HL-60 (cell line): ENCODE measurements at regions not wholly inside any gene's neighbourhood (a gene's known extent, or its start where the extent isn't known, plus 50 kb on each side); places are given as distances from the start of the nearest gene placed in this dataset.
"Not testable (repeated sequence)": the region's sequence is repeated elsewhere in the genome, so short reads cannot be mapped to it uniquely, and the experiment has no call there.

Experiments
- DNase-seq, 2 experiments: peaks; one replicate each; pipeline ENCODE4 v3.0.0-alpha.2; 2010 to 2020; ENCODE audit warnings: low read depth in 1 of 2, low spot score in 1 of 2
- H3K27ac ChIP-seq: fragments of 250-450 bp; sonication (Bioruptor Pico); replicated peaks from 2 replicates; pipeline ENCODE4 v1.5.1; 2020; ENCODE audit warnings: mild to moderate bottlenecking, moderate library complexity
- H3K27me3 ChIP-seq: fragments of 250-450 bp; sonication (Bioruptor Pico); 2 replicates; pipeline ENCODE4 v1.5.1; 2021; ENCODE audit warnings: mild to moderate bottlenecking, moderate library complexity; ENCODE audit not compliant: insufficient read depth, poor library complexity, severe bottlenecking
- H3K4me3 ChIP-seq: replicated peaks from 2 replicates; pipeline ENCODE4 v1.5.1; 2011; ENCODE audit warnings: mild to moderate bottlenecking, control low read depth, low read length; ENCODE audit not compliant: insufficient read depth
- GABPA ChIP-seq: IDR thresholded peaks from 2 replicates; pipeline ENCODE4 v1.6.1; 2012; ENCODE audit warnings: low read depth
- POLR2AphosphoS5 ChIP-seq: IDR thresholded peaks from 2 replicates; pipeline ENCODE4 v1.6.1; 2012; ENCODE audit warnings: low read depth
- SPI1 ChIP-seq: IDR thresholded peaks from 2 replicates; pipeline ENCODE4 v1.6.1; 2012; ENCODE audit warnings: low read depth, mild to moderate bottlenecking, borderline replicate concordance
- TF ChIP-seq, protein P1 (sequence below): IDR thresholded peaks from one replicate; pipeline ENCODE4 v1.5.1; 2011; ENCODE audit warnings: low read length, control low read depth, inconsistent platforms; ENCODE audit not compliant: insufficient read depth
- TF ChIP-seq, protein P2 (sequence below): IDR thresholded peaks from 2 replicates; pipeline ENCODE4 v1.6.1; 2012; ENCODE audit warnings: low read depth; ENCODE audit not compliant: insufficient replicate concordance

DNA sequence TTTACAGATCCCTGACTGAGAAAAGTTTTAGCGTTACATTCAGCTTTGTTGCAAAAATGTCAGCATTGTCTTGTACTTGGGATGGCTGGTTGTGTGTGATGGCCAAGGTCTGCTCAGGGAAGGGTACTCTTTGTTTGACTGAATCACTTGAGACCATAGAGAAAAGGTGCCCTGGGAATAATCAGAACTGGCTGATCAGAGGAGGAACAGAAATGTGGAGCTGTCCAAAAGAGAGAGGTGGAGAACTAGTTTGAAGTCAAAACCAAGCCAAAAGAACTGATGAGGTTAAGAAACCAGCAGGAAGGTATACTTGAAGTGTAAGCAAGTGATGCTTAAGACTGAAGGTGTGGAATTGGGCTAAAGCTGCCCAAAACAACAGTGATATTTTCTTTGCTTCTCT, 107.6 kb upstream of the LYPLAL1 start:
- no peaks in the 10 kb centered on the region for H3K27me3 ChIP-seq
- no peak overlapping the region for H3K4me3 ChIP-seq
- no peak for TF ChIP-seq GABPA
- TF ChIP-seq, protein P1, sequence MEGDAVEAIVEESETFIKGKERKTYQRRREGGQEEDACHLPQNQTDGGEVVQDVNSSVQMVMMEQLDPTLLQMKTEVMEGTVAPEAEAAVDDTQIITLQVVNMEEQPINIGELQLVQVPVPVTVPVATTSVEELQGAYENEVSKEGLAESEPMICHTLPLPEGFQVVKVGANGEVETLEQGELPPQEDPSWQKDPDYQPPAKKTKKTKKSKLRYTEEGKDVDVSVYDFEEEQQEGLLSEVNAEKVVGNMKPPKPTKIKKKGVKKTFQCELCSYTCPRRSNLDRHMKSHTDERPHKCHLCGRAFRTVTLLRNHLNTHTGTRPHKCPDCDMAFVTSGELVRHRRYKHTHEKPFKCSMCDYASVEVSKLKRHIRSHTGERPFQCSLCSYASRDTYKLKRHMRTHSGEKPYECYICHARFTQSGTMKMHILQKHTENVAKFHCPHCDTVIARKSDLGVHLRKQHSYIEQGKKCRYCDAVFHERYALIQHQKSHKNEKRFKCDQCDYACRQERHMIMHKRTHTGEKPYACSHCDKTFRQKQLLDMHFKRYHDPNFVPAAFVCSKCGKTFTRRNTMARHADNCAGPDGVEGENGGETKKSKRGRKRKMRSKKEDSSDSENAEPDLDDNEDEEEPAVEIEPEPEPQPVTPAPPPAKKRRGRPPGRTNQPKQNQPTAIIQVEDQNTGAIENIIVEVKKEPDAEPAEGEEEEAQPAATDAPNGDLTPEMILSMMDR, result no peak
- TF ChIP-seq, protein P2, sequence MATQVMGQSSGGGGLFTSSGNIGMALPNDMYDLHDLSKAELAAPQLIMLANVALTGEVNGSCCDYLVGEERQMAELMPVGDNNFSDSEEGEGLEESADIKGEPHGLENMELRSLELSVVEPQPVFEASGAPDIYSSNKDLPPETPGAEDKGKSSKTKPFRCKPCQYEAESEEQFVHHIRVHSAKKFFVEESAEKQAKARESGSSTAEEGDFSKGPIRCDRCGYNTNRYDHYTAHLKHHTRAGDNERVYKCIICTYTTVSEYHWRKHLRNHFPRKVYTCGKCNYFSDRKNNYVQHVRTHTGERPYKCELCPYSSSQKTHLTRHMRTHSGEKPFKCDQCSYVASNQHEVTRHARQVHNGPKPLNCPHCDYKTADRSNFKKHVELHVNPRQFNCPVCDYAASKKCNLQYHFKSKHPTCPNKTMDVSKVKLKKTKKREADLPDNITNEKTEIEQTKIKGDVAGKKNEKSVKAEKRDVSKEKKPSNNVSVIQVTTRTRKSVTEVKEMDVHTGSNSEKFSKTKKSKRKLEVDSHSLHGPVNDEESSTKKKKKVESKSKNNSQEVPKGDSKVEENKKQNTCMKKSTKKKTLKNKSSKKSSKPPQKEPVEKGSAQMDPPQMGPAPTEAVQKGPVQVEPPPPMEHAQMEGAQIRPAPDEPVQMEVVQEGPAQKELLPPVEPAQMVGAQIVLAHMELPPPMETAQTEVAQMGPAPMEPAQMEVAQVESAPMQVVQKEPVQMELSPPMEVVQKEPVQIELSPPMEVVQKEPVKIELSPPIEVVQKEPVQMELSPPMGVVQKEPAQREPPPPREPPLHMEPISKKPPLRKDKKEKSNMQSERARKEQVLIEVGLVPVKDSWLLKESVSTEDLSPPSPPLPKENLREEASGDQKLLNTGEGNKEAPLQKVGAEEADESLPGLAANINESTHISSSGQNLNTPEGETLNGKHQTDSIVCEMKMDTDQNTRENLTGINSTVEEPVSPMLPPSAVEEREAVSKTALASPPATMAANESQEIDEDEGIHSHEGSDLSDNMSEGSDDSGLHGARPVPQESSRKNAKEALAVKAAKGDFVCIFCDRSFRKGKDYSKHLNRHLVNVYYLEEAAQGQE, result peak; percentile 56
- TF ChIP-seq POLR2AphosphoS5, result no peak
- TF ChIP-seq SPI1, result no peak
- DNase-seq, result no peak
- no peak overlapping the region for H3K27ac ChIP-seq

DNA sequence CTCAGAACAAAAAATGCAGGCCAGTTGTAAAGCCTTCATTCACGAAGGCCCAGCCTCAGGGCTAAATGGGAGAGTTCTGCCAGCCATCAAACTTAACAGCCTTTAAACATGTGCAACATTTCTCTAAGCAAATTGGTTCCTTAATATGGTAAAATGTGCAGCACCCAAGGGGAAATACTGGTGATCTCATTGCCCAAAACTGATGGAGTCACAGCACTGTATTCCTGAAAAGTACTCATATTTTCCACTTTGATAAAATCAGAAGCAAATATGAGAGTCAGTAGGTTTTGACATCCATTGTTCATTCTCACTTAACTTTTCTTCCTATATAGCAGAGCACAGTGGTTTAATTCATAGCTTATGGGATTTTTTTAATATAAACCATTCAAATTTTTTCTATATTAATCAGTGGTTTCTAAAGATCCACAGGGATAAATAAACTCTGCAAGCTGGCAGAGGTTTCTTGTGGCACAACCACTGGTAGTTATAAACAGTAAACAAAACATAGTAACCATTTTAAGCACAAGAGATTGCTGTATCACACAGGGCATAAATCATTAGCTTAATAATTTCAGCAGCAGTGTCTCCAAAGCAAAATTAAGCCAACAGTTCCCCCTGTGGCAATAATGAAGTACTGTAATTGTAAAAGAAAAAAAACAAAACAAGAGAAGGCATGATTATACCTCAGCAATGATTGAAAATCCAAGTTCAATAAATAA, 106.9 kb upstream of the LYPLAL1 start:
- Histone ChIP-seq H3K27me3 (no peaks in the 10 kb centered on the region), H3K27ac (no peak overlapping the region), H3K4me3 (no peak overlapping the region)
- DNase-seq, result no peak
- TF ChIP-seq POLR2AphosphoS5 (no peak), SPI1 (no peak), GABPA (no peak)
- TF ChIP-seq, protein P1, result no peak

DNA sequence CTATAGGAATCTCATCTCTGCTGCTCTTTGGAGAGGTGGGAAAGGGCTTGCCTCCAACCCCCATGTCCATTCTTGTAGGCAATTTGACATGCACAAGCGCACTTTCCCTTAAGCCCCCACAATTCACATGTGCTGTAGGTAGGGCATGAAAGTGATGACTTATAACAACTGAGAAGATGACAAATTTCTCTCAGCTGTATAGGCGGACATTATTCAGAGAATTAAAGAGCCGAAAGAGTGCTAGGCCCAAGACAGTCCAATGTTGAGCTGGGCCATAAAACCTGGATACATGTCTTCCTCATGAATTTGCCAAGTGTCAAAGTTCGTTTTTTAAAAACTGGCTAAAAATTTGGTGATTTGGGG, 106.3 kb upstream of the LYPLAL1 start:
- Histone ChIP-seq H3K4me3 (no peak overlapping the region), H3K27me3 (no peaks in the 10 kb centered on the region), H3K27ac (no peak overlapping the region)
- TF ChIP-seq, protein P2, result no peak
- no peak for TF ChIP-seq GABPA
- TF ChIP-seq SPI1, result no peak
- TF ChIP-seq, protein P1, result no peak
- TF ChIP-seq POLR2AphosphoS5, result no peak
- DNase-seq, result no peak

DNA sequence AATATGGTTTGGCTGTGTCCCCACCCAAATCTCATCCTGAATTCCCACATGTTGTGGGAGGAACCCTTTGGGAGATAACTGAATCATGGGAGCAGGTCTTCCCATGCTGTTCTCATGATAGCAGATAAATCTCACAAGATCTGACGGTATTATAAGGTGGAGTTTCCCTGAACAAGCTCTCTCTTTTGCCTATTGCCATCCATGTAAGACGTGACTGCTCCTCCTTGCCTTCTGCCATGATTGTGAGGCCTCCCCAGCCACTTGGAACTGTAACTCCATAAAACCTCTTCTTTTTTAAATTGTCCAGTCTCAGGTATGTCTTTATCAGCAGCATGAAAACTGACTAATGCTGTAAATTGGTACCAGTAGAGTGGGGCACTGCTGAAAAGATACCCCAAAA, 103.3 kb upstream of the LYPLAL1 start:
- H3K27ac ChIP-seq, DNase-seq, H3K27me3 ChIP-seq: not testable (repeated sequence)

More for the DNA sequence above, 103.3 kb upstream of the LYPLAL1 start:
- not testable (repeated sequence) for H3K4me3 ChIP-seq
